Omental fat pad (tissue), 3 donors: ENCODE measurements at regions not wholly inside any gene's neighbourhood (a gene's known extent, or its start where the extent isn't known, plus 50 kb on each side); places are given as distances from the start of the nearest gene placed in this dataset.

Experiments used
- ATAC-seq: fragments of 150-250 bp; one replicate; pipeline ENCODE4 v1.9.1; 2016; ENCODE audit warnings: mild to moderate bottlenecking, moderate library complexity; ENCODE audit not compliant: low FRiP score
- DNase-seq: peaks from one replicate; pipeline ENCODE4 v3.0.0-alpha.2; 2019; ENCODE audit warnings: low spot score
- TF ChIP-seq, protein P1 (sequence below), 3 donors: fragments of 450-650 bp; IDR thresholded peaks; one replicate each; pipeline ENCODE4 v1.5.1; 2016 to 2017; ENCODE audit warnings: antibody characterized with exemption in 3 of 3, mild to moderate bottlenecking in 3 of 3, moderate library complexity in 2 of 3

DNA sequence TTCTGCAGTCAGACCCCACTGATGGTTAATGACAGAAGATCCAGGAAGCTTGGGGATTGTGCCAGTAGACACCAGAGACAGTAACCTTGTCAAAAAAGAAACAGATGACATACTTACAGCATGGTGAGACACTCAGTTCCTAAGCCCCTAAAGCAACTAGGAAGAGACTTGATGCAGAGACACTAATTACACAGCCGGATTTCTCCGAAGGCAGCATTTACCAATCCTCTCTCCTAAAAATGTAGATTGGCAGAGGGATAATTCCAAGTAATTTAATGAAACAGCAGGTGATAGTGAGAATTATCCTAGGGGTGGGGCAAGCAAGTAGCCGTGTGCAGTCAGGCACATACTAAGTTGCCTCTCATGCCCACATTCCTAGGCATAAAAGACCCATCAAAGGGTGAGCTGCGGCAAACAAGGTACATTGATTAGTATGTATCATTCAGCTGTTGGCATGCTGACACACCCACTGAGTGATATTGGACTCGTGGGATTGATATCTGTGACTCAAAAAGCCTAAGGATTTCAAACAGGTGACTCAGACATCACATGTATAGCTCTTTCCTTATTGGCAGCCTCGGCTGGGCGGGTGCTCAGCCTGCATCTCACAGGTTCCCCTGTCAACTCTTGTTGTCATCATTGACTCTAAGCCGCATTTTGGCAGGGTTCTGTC lies 296.7 kb upstream of the ATP5MC3 start:
- no peak for DNase-seq
- ATAC-seq: no peak
- TF ChIP-seq, protein P1, sequence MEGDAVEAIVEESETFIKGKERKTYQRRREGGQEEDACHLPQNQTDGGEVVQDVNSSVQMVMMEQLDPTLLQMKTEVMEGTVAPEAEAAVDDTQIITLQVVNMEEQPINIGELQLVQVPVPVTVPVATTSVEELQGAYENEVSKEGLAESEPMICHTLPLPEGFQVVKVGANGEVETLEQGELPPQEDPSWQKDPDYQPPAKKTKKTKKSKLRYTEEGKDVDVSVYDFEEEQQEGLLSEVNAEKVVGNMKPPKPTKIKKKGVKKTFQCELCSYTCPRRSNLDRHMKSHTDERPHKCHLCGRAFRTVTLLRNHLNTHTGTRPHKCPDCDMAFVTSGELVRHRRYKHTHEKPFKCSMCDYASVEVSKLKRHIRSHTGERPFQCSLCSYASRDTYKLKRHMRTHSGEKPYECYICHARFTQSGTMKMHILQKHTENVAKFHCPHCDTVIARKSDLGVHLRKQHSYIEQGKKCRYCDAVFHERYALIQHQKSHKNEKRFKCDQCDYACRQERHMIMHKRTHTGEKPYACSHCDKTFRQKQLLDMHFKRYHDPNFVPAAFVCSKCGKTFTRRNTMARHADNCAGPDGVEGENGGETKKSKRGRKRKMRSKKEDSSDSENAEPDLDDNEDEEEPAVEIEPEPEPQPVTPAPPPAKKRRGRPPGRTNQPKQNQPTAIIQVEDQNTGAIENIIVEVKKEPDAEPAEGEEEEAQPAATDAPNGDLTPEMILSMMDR (IDR thresholded peaks at IDR 0.05): no peak

DNA sequence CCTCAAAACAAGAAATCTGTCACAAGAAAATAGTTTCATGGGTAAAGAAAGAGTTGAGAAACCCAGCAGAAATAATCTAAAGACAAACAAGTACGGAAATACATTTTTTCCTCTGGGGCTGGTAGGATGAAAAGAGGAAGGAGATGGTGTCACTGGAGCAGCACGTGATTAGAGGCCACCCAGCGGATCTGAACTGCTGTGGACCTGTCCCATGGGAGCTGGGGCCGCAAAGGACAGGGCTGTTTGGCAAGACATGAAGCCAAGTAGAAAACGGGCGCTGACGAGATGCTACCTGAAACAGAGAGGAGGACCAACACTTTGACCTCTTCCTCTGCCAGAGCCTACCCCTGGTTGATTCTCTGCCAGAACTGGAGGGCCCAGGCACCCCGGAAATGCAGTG lies 295.4 kb upstream of the ATP5MC3 start:
- DNase-seq (no peak), ATAC-seq (no peak)
- TF ChIP-seq, protein P1 (IDR thresholded peaks at IDR 0.05): no peak

DNA sequence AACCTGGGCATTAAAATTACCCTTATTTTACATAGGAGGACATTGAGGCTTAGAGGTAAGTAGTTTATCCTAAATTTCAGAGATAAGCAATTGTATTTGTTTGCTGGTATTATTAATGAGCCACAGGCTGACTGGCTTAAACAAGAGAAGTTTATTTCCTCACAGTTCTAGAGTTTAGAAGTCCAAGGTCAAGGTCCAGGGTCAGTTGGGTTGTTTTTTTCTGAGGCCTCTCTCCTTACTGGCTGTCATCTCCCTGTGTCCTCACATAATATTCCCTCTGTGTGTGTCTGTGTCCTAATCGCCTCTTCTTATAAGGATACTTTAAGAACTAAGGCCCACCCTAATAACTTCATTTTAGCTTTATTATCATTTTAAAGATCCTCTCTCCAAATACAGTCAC lies 294.9 kb upstream of the ATP5MC3 start:
- ATAC-seq: no peak
- no peak for DNase-seq
- TF ChIP-seq, protein P1 (IDR thresholded peaks at IDR 0.05): no peak

DNA sequence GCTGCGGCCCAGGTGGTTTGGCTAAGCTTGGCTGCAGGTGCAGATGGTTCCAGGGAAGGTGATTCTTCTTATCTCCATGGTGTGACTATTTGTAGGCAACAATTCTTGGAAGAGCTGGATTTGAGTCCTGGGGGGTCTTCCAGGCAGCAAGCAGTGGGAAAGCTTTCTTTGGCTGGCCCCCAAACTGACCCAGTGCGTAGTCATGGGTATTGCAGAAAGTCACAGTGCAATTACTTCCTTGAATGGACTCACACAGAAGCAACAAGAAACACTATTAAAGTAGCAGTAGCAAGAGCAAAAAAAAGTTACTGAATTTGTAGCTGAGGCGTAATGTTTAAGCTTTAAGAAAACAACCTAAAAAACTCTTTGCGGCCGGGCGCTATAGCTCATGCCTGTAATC lies 293.6 kb upstream of the ATP5MC3 start:
- DNase-seq (no peak), ATAC-seq (no peak)
- TF ChIP-seq, protein P1 (IDR thresholded peaks at IDR 0.05): no peak

DNA sequence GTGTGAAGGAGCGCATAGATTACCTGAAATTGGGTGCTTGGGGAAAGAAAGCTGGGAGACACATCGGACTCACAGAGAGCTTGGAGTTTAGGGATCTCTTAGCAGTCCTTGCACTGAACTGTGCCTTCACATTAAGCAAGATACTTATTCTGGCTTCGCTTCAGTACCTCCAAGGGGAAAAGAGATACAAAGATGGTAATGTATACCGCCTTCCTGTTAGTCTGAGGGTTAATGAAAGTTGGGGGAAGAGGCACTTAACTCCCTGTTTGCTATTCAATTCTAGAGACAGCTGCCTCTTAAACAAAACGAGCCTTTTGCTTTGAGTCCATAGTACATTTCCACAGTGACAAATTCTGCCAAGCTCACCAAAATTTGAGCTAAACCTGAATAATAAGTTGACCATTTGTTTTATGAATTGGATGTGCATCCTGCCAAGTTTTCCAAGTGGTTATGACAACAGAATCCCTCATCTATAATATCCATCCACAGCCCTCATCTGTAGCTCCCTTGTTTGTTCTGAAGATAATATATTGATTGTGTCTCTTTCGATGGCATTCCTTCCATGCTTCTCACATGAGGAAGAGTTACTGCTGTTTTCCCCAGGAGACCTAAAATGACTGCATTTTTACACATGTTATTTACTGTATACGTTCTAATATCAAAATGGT lies 287.1 kb upstream of the ATP5MC3 start:
- DNase-seq: no peak
- TF ChIP-seq, protein P1 (IDR thresholded peaks at IDR 0.05): no peak
- ATAC-seq: no peak

DNA sequence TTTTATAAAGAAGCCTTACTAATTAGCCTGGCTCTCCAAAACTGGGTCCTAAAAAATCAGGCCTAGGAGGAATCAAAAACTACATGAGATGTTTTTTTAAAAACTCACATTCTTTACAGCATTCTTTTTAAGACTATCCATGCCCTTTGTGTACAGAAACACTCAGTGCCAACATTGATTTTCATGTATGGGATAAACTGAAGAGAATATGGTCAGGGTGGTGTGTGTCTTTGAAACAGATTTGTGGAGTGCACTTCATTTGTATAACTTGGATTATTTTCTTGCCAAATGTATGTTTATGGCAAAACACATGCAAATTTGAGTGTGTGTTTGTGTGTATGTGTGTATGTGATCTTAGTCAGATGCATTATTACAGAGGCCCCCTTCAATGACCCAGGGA lies 283.6 kb upstream of the ATP5MC3 start:
- DNase-seq: no peak
- ATAC-seq: no peak
- TF ChIP-seq, protein P1 (IDR thresholded peaks at IDR 0.05): no peak

DNA sequence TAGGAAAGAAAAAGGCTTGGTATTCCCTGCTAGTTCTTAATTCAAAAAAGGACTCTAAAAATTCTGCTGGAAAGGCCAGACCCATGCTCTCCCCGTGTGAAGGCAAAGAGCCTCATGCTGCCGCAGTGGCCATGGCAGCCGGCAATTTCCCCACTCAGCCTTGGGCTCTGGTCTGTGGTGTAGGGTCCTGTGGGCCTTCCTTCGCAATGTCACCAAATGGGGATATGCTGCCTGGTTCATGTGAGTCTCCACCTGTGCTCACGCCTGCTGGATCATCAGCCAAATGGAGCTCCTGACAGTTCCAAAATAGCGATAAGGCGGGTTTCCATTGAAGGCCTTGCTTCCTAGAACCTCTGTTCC lies 282.8 kb upstream of the ATP5MC3 start:
- DNase-seq (no peak), ATAC-seq (no peak)
- TF ChIP-seq, protein P1 (IDR thresholded peaks at IDR 0.05): no peak
